Central memory CD4-positive, alpha-beta T cell (primary cell): ENCODE measurements at regions not wholly inside any gene's neighbourhood (a gene's known extent, or its start where the extent isn't known, plus 50 kb on each side); places are given as distances from the start of the nearest gene placed in this dataset.

Experiments used
- DNase-seq: peaks from one replicate; pipeline ENCODE4 v3.0.0; 2022

- DNase-seq = no peak
Observed at GRCh38 chr1:57908147-57908890, 484.5 kb upstream of the DAB1 start.

- no peak for DNase-seq
Observed at GRCh38 chr1:57901208-57901919, 477.5 kb upstream of the DAB1 start.

GRCh38 chr1:57898531-57898930 is 474.7 kb upstream of the DAB1 start:
- no peak for DNase-seq

- no peak for DNase-seq
Observed at GRCh38 chr1:57897581-57897980, 473.7 kb upstream of the DAB1 start.

- DNase-seq = no peak
Observed at GRCh38 chr1:57894315-57894714, 470.5 kb upstream of the DAB1 start.

- no peak for DNase-seq
Observed at GRCh38 chr1:57889676-57890320, 465.9 kb upstream of the DAB1 start.

- DNase-seq = no peak
Observed at GRCh38 chr1:57887964-57888491, 464.2 kb upstream of the DAB1 start.

- DNase-seq = no peak
Observed at GRCh38 chr1:57886376-57886775, 462.5 kb upstream of the DAB1 start.

GRCh38 chr1:57883642-57883995 is 459.8 kb upstream of the DAB1 start:
- DNase-seq = no peak

- no peak for DNase-seq
Observed at GRCh38 chr1:57882934-57883641, 459.2 kb upstream of the DAB1 start.

GRCh38 chr1:57882072-57882471 is 458.2 kb upstream of the DAB1 start:
- no peak for DNase-seq

- no peak for DNase-seq
Observed at GRCh38 chr1:57881639-57882038, 457.8 kb upstream of the DAB1 start.

GRCh38 chr1:57879700-57880099 is 455.8 kb upstream of the DAB1 start:
- DNase-seq = no peak

- no peak for DNase-seq
Observed at GRCh38 chr1:57874418-57874877, 450.6 kb upstream of the DAB1 start.

- no peak for DNase-seq
Observed at GRCh38 chr1:57872913-57873312, 449.1 kb upstream of the DAB1 start.

- no peak for DNase-seq
Observed at GRCh38 chr1:57868908-57869307, 445.0 kb upstream of the DAB1 start.

GRCh38 chr1:57868239-57868638 is 444.4 kb upstream of the DAB1 start:
- DNase-seq = no peak

GRCh38 chr1:57866998-57867397 is 443.1 kb upstream of the DAB1 start:
- DNase-seq = no peak

GRCh38 chr1:57860931-57861565 is 437.2 kb upstream of the DAB1 start:
- DNase-seq = no peak

GRCh38 chr1:57860325-57860724 is 436.5 kb upstream of the DAB1 start:
- DNase-seq = no peak

- no peak for DNase-seq
Observed at GRCh38 chr1:57858740-57859139, 434.9 kb upstream of the DAB1 start.

- DNase-seq = no peak
Observed at GRCh38 chr1:57857809-57858208, 433.9 kb upstream of the DAB1 start.

GRCh38 chr1:57854436-57854835 is 430.6 kb upstream of the DAB1 start:
- DNase-seq = no peak
